Body of pancreas (tissue), 4 donors: ENCODE measurements at regions not wholly inside any gene's neighbourhood (a gene's known extent, or its start where the extent isn't known, plus 50 kb on each side); places are given as distances from the start of the nearest gene placed in this dataset.
A peak's percentile ranks its signal among the peaks of the same experiment; 100 is the strongest.

Source experiments
- POLR2A ChIP-seq, 3 donors: fragments of 450-650 bp; IDR thresholded peaks; one replicate each; pipeline ENCODE4 v1.6.1; 2016; ENCODE audit warnings: antibody characterized with exemption in 3 of 3, mild to moderate bottlenecking in 2 of 3
- TF ChIP-seq, protein P1 (sequence below), 7 experiments: fragments of 450-650 bp in 4 of 7; fragments of 200-600 bp in 3 of 7; sonication (generic) in 3 of 7; IDR thresholded peaks; one replicate each; pipeline ENCODE4 v1.5.1; 2016 to 2019; ENCODE audit warnings: antibody characterized with exemption in 7 of 7

DNA sequence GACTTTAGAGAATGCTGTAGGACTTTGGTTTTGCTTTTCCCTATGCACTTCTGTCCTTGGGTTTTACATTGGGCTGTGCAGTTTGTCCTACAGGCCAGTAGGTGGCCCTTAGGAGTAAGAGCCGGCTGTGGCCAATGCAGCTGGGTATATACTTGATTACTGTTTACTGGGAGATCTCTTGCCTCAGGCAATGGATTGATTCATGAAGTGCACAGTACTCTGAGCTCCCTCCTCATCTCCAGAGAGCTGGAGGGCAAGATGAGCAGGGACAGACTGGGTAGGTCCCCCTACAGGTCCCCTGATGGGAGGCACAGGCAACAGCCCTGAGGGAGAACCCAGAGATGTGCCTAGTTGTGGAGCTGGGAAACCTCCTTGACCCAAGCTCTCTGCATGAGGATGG is 103.8 kb upstream of the QRFPR start:
- TF ChIP-seq, protein P1, sequence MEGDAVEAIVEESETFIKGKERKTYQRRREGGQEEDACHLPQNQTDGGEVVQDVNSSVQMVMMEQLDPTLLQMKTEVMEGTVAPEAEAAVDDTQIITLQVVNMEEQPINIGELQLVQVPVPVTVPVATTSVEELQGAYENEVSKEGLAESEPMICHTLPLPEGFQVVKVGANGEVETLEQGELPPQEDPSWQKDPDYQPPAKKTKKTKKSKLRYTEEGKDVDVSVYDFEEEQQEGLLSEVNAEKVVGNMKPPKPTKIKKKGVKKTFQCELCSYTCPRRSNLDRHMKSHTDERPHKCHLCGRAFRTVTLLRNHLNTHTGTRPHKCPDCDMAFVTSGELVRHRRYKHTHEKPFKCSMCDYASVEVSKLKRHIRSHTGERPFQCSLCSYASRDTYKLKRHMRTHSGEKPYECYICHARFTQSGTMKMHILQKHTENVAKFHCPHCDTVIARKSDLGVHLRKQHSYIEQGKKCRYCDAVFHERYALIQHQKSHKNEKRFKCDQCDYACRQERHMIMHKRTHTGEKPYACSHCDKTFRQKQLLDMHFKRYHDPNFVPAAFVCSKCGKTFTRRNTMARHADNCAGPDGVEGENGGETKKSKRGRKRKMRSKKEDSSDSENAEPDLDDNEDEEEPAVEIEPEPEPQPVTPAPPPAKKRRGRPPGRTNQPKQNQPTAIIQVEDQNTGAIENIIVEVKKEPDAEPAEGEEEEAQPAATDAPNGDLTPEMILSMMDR (IDR thresholded peaks at IDR 0.05): peak in 6 of 7 experiments; percentile 30 to 54 (median 50)
- no peak for TF ChIP-seq POLR2A (IDR thresholded peaks at IDR 0.05)
